Fibroblast of upper back skin (primary cell): ENCODE measurements at regions not wholly inside any gene's neighbourhood (a gene's known extent, or its start where the extent isn't known, plus 50 kb on each side); places are given as distances from the start of the nearest gene placed in this dataset.

ENCODE experiments used
- DNase-seq: peaks from one replicate; pipeline ENCODE4 v3.0.0-alpha.2; 2013

DNA sequence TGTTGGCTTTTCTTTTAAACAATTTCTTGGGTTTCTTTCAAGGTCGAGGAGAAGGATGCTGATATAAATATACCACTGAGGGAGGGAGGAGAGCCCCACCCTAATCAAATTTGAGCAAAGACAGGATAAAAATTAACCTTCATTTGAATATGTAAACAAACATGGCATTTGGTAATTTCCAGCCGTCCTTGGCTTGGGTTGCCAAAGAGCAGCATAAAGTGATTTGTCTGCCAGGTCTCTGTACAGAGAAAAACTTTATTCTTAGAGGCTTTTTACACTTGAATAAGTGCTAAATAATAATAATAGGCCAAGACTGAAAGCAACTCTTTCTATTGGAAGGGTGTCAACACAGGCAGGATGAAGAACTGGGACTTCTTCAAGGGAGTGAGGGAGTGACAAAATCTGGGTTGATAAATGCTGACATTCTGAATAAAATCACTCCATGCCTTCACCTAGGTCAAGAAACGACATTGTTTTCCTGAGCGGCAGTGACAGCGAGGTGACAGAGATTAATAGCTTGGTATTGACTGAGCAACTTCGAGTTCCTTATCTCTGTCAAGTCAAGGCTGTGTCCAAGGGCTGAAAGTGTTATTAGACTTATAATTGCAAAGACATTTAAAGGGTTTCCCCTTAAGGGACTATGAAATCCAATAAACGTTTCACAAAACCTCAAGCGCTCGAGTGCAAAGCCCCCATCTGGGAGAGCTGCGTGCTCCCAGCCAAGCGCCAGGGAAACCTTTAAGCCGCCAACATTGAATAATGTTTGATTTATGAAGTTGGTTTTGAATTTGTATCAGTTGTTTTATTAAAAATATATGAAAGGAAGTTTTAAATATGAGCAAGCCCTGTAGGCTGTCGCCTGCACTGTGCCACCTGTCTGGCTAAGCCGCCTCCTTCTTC is 269.5 kb upstream of the N4BP1 start:
- no peak for DNase-seq

DNA sequence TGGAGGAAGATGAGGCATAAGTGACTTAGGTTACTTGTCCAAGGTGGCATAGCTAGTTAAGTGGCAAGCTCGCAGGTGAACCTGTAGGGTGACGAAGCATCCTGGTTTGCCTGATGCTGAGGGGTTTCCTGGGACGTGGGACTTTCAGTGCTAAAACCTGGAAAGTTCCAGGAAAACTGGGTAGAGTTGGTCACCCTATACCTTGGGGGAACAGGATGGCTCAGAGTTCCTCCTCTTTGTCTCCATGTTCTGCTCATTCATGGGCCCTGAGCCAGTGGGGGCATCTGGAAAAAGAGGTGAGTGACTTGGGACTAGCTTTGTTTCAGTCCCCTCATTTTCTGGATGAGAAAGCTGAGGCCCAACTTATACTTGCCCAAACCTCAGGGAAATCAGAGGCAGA is 268.0 kb upstream of the N4BP1 start:
- no peak for DNase-seq

DNA sequence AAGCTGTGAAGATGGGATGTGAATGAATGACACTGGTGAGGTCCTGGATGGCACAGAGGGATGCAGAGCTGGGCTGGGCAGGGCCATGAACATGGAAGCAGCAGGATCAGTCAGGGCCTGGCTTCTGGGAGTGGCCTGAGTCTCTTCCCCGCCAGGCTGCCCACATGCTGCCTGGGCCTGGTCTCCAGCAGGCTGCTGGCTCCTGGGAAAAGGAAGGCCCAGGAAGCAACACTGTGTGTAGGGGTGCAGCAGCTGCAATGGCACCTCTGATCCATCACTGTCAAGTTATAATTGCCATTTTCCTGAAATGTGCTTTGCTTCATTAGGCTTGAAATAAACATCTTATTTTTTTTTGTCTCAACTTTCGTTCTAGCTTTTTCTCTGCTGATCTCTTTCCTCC is 260.2 kb upstream of the N4BP1 start:
- DNase-seq, result no peak

DNA sequence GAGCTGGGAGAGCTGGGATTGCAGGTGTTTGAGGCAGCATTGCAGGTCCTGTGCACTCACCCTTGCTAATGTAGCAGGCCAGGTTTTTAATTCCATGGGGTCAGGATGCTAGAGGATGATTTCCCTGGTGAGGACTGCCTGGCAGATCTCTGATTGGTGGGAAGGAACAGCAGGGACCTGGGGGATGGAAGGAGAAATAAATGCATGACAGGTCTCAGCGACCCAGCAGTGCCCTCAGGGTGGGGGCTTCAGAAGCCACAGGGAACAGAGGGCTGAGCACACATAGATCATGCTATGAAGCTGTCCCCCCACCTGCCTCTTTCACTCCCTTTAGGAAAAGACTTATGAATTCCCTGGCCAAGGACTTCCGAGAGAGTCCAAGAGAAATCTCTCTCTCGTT is 255.5 kb upstream of the N4BP1 start:
- DNase-seq, result no peak

DNA sequence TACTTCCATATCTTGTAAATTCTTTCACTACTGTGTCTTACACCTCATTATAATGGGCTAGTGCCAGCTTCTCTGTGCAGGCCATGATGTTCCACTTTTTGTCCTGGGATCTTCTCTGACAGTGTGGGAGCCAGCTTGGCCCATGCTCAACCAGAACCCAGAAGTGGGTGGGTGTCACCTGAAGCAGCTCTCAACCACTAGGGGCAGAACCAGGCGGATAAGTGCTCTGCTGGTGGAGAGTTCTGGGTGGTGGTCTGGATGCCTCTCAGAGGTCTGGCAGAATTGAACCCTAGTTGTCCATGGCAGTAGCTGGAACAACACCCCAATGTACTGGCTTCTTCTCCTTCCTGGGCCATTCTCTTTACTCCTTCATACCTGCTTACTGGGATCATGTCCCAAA is 254.1 kb upstream of the N4BP1 start:
- DNase-seq, result no peak

DNA sequence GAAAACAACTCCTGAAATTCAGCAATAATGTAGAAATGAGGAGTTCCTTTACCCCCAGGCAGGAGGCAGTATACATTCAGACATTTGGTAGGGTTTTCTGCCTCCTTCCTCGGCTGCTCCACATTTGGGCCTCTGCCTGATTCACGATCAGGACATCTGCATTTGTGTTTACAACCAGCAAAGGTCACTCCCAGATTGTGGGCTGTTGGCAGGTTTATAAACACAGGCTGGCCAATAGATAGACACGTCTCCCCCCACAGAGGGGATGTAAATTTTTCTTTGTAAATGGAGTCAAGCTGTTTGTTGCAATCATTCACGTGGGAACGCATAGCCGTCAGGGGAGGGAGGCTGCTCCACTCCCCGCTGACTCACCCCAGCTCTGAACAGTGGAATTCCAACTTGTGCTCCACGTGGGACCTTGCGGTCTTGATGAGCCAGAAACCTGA is 252.1 kb upstream of the N4BP1 start:
- DNase-seq, result peak; percentile 30

DNA sequence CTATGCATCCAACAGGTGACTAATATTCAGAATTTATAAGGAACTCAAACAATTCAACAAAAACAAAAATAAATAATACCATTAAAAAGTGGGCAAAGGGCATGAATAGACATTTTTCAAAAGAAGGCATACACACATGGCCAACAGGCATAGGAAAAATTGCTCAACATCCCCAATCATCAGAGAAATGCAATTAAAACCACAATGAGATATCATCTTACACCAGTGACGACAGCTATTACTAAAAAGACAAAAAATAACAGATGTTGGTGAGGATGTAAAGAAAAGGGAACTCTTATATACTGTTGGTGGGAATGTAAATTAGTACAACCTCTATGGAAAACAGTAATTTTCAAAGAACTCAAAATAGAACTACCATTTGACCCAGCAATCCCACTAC is 250.4 kb upstream of the N4BP1 start:
- DNase-seq, result no peak

DNA sequence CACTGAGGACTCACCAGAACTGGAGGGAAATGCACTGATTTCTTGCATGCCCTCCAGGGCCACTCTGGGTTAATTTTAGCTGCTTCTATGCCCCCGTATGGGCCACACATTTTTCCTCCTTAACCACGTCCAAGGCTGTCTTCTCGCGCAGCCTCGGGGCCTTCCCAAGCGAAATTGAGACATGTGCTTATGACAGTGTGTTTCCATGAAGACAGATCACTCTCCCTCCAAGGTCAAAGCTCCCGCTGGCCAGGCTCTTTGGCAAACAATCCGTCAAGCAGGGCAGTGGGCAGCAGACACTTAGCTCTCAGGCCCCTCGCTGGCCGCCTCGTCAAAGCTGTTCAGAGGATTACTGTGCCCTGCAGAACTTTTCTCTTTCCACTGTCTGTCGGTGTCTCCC is 243.0 kb upstream of the N4BP1 start:
- no peak for DNase-seq

DNA sequence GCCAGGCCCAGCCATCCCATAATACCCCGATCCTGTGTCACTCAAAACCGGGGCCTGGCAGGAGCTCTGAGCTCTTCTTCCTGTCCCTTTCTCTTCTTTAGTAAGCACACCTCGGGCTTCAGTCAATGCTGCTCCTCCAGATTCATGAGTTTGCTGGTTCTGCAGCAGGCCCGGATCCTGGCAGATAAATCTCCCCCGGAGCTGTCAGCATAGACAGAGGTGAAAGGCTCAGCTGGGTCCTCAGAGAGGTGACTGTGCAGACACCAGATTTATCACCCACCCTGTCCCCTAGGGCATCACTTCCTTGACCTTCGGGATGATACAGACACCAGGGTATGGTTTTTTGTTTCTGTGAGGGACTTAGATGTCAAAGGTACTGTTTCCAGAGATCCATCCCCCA is 242.5 kb upstream of the N4BP1 start:
- no peak for DNase-seq

DNA sequence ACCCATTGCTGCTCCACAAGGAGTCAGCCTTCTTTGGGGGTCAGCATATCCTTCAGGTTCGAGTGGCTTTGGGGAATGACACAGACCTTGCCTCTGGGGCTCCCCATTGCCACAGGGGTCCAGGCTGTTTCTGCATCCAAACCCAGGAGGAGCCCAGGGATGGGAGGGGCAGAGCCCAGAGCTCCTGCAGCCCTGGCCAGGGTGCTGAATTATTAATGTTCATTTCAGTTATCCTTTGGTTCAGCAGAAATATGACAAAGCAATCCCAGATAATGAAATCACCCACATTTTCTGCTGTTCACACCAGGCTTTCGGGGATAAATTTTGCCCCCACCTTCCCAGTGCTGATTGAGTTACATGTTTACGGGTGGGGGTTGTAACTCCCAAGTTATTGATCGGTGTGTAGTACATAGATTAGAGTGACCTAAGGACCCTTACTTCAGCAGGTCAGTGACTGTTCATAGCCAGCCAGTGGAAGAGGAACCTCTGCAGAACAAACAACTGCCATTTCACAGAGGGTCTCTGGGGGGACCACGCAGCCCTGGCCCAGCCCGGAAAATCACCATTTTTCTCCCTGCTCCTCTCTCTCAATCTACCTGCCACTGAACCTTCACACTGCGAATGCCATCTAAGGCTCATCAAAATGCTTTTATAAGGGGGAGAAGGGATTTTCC is 240.3 kb upstream of the N4BP1 start:
- no peak for DNase-seq

DNA sequence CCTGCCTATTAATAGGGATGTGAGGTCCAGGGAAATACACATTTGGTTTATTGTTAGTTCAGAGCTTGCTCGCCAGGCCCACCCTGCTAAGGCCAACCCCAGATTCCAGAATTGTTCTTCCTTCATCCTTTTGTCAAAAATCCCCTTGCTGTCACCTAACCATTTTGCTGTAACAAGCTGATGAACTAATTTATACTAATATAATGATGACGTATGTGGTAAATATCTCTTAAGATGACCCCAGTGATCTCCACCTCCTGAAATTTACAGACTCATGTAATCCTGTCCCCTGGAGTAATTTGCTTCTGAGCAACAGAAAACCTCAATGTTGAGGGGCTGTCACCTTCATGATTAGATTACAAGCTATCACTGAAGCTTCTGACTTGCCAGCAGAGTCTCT is 236.3 kb upstream of the N4BP1 start:
- DNase-seq, result no peak

DNA sequence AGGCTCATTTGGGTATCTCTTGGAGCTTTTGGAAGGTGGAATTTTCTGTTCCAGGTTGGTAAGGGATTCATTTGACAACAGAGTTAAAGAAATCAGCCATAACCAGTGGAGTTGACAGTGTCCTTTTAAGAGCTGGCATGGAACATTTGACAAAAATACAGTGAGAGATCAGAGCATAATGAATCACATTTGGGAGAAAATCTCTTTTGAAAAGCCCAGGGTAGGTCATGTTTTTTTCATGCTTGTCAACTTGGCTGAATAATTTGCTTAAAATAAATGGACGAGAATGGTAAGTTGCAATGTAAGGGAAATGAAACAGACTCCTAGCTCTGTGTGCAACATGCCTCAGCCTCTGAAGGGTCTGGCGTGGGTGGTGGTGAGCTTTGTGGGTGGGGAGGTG is 235.3 kb upstream of the N4BP1 start:
- no peak for DNase-seq

DNA sequence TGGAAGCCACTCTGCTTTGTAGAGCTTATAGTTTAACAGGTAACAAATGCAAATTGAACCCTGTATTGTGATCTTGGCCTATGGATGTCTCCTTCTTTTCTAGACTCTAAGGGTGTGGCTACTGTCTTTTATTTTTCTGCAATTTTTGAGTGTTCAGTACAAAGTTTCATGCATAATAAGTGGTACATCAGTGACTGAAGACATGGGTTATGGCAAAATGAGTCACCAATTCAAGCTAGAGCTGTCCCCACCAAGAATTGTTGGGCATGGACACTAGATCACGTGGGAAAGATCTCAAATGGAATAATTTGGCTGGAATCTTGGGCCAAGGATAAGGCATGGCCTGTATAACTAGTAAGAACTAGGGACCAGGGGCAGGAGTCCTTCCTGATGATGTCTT is 228.4 kb upstream of the N4BP1 start:
- DNase-seq, result no peak

DNA sequence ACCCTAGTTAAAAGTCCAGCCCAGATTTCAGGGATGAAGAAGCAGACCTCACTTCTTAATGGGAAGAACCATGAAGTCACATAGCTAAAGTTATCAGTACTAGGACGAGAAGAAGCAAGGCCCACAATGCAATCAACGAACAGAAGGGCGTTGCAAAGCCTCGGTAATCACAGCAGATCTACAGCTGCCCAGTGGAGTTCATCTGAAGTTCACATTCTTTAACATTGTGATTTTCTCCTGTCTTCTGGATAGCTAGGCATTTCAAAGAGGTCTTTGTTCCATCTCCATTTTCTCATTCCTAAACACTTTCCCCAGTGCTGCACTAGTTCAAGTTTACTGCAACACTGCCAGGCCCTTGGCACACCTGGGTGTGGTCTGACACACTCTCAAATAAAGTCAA is 226.7 kb upstream of the N4BP1 start:
- DNase-seq, result no peak

DNA sequence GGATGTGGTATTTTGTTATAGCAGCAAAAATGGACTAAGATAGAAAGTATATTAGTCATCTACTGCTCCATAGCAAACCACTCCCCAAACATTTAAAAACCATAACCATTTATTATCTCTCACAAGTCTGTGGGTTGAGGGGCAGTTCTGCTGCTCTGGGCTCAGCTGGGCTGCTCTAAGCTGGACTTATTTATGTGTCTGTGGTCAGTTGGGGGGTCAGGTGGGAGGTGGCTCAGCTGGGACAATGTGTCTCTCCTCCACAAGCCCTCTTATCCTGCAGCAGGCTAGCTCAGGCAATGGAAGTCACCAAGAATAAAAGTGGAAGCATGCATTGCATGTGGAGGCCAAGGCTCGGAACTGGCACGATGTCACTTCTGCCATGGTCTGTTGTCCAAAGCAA is 226.1 kb upstream of the N4BP1 start:
- no peak for DNase-seq

DNA sequence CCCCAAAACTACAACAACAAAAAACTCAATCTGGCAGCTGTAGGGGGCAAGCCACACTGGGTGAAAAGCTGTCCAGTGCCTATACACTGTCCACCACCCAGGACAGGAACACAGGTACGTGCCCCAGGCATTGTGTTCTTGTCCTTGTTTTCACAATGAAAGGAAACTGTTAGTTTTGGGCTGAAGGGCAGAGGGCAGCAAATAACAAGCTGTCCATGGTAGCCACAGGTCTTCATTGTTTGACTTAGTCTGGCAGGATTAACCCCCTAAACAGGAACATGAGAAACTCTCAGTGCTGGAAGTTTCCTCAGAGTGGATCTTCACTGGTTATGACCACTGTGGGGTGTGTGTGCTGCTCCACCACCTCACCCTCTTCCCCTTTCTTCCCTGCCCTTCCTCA is 224.6 kb upstream of the N4BP1 start:
- DNase-seq, result no peak

DNA sequence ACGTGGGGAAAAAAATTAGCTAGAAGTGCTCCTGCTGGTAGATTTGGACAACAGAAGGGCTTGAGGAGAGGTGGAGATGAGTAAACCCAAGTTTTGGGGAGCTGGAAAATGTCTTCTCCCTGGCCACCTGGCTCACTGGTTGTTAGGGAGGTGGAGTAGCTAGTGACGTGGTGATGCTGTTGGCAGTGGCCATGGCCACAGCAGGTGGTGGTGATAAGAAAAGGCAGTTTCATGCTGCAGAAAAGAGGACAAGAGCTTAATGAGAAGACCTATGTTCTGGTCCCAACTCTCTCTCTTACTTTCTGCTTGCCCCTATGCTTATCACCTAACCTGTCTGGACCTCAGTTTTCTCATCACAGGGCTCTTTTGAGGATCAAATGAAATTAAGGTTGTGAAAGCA is 223.5 kb upstream of the N4BP1 start:
- no peak for DNase-seq

DNA sequence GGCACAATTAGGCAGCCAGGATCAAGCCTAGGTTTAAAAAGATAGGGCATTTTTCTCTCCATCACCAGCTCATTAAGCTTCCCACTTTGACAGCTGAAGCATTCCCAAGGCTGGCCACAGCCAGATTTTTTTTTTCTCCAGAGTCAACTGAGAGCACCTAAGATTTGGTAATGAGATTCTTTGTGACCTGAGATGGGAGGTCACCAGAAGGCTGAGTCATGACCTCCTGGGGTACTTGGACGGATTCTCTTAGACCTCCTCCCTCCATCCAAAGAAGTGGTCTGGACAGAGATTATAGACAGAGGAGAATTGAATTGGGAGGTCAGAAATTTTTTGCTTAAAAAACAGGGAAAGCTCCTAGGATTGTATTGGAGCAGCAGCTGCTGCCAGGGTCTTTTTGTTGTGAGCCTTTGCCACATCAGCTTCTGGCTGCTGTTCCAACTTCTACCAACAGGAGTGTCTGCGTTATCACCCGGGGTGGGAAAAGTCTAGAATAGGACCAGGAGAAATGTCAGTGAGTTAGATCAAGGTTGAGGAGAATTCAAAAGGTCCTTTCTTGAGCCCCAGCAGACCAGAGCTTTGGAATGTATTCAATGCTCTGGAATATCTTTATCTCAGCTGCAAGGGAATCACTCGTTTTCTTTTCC is 221.2 kb upstream of the N4BP1 start:
- DNase-seq, result no peak

DNA sequence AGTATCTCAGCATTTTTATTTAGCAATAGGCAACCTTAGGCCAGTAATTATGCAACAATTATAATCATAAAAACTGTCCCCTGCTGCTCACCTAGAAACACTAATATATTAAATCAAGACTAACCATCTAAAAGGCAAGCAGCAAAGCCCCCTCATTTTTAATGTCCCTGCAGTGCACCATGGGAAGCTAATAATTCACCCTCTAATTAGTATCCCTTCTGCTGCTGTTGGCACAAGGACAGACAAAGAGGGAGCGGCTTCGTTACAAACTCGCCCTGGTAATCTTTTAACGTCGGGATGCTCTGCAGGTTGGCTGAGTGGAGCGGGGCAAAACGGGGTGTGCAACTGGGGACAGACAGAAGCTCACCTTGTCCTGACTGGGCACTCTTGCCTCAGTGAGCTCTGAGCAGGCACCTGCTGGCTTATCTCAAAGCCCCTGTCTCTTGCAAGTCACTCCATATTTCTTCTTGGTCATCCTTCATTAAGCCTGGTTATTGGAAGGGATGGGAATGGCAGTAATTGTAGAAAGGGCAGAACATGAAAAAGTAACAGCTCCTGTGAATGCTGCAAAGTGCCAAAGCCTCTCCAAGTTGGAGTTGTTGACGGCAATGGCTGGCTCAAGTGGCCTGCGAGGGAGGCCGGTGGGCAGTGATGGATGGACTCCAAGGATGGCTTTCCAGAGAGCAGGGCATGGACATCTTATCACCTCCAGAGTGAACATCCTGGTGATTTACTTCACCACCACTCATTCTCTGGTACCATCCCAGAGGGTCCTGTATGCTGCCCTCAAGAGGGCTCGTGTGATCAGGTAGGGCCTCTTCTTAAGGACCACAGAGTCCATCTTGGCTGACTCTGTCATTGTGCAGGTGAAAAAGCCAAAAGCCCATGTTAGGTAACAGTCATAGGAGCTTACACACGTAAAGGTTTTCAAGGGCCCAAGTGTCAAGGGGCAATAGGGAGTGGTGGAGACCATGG is 219.6 kb upstream of the N4BP1 start:
- no peak for DNase-seq

DNA sequence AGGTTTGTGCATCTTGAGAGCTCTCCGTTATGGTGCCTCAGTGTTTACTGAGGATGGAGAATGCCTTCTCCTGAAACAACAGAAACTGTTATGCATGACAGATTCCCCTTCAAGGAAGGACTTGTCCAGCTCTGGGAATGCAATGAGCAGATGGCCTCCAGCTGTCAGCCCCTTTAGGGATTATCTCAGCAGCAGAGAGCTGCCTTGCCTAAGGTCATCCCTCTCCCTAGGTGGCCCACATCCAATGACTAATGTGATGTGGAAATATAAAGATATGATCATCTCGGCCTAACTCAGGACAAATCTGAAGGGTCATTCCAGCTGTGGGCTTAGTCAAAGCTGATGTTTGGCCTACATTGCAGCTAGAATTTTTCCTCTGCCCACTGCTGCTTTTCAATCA is 214.3 kb upstream of the N4BP1 start:
- no peak for DNase-seq

DNA sequence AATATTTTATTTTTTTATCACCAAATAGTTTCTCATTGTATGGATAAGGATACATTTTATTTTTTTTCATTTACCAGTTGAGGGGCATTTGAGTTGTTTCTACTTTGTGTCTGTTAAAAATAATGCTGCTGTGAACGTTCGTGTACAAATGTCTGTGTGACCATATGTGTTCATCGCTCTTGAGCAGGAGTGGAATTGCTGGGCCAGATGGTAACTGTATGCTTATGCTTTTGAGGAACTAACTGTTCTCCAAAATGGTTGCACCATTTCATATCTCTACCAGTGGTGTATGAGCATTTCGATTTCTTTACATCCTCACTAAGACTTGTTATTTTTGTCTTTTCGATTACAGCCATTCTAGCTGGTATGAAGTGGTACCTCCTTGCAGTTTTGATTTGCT is 212.5 kb upstream of the N4BP1 start:
- no peak for DNase-seq

DNA sequence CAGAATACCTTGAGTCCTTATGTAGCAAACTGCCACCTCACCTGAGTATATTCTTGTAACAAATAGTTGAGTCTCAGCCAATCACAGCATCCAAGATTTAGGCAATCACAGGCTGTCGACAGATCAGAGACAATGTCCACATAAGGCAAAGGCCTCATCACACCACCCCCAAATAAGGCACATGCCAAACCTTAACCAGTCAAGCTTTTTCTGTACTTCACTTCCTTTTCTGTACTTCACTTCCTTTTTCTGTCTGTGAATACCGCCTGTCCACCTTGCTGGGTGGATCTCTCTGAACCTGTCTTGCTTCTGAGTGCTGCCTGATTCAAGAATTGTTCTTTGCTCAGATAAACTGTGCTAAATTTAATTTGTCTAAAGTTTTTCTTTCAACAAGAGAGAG is 210.4 kb upstream of the N4BP1 start:
- DNase-seq, result no peak

DNA sequence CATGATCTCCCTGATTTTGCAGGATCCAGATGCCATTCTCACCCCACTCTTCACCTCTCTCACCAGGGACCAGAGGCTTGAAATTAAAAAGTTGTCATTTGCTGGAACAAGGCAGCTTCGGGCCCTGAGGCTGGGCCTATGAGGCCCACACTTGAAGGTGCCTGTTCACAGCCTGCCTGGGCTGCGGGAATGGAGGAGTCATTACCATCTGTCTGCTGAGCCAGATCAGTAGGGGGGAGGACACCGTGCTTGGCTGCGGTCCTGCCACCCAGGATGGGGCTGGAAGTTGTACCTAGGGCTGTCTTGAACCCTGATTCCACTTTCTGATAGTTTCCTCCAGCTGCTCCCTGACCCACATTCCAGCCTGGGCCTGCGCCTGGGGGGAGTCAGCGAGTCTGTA is 208.3 kb upstream of the N4BP1 start:
- DNase-seq, result no peak
